ENCODE measurements at regions not wholly inside any gene's neighbourhood (a gene's known extent, or its start where the extent isn't known, plus 50 kb on each side); places are given as distances from the start of the nearest gene placed in this dataset.
"Not testable (repeated sequence)": the region's sequence is repeated elsewhere in the genome, so short reads cannot be mapped to it uniquely, and the experiment has no call there.

- Histone ChIP-seq H3K27ac (ENCODE audit: low read length) (no peak overlapping the region), H3K4me3 (ENCODE audit: low read length) (no peak overlapping the region), H3K79me2 (ENCODE audit: low read length) (no peaks in the 10 kb centered on the region), H3F3A (ENCODE audit: low read length, unreplicated experiment) (no peaks in the 10 kb centered on the region), H3K27me3 (ENCODE audit: low read length) (no peaks in the 10 kb centered on the region), H3K9me2 (replicated peaks; ENCODE audit: low read length) (no peaks in the 10 kb centered on the region), H2AFZ (ENCODE audit: low read length) (no peak overlapping the region), H3K9me3 (ENCODE audit: low read length) (no peaks in the 10 kb centered on the region), H3K4me2 (ENCODE audit: low read length) (no peak overlapping the region), H3K36me3 (ENCODE audit: low read depth, low read length) (no peaks in the 10 kb centered on the region), H3K4me1 (ENCODE audit: insufficient read depth, low read length) (no peaks in the 10 kb centered on the region), H4K20me1 (ENCODE audit: low read length) (no peaks in the 10 kb centered on the region), H3K9ac (ENCODE audit: low read length) (no peak overlapping the region)
- CTCF ChIA-PET = no interaction called here
- intact Hi-C loops (cut with micrococcal nuclease) = no loop called here
- DNase-seq (no peak), ATAC-seq (no peak)
- no TSS peak for BruUV-seq (replicated peaks)
- TF ChIP-seq EZH2phosphoT487 (IDR thresholded peaks at IDR 0.05; ENCODE audit: borderline replicate concordance, low read length) (no peak), EZH2 (IDR thresholded peaks at IDR 0.05; ENCODE audit: low read length, unreplicated experiment) (no peak)
- TF ChIP-seq, protein P1, sequence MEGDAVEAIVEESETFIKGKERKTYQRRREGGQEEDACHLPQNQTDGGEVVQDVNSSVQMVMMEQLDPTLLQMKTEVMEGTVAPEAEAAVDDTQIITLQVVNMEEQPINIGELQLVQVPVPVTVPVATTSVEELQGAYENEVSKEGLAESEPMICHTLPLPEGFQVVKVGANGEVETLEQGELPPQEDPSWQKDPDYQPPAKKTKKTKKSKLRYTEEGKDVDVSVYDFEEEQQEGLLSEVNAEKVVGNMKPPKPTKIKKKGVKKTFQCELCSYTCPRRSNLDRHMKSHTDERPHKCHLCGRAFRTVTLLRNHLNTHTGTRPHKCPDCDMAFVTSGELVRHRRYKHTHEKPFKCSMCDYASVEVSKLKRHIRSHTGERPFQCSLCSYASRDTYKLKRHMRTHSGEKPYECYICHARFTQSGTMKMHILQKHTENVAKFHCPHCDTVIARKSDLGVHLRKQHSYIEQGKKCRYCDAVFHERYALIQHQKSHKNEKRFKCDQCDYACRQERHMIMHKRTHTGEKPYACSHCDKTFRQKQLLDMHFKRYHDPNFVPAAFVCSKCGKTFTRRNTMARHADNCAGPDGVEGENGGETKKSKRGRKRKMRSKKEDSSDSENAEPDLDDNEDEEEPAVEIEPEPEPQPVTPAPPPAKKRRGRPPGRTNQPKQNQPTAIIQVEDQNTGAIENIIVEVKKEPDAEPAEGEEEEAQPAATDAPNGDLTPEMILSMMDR (conservative IDR thresholded peaks at IDR 0.05; ENCODE audit: low read depth, low read length) = no peak
- POLR2A ChIA-PET (ENCODE audit: unreplicated experiment) = no interaction called here
Observed at GRCh38 chr4:173722075-173722474, 192.0 kb upstream of the HAND2 start.

DNA sequence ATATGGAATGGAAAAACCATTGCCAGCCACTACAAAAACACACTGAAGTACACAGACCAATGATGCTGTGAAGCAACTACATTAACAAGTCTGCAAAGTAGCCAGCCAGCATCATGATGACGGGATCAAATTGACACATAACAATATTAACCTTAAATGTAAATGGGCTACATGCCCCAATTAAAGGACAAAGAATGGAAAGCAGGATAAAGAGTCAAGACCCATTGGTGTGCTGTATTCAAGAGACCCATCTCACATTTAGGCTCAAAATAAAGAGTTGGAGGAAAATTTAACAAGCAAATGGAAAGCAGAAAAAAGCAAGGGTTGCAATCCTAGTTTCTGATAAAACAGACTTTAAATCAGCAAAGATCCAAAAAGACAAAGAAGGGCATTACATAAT, 188.5 kb upstream of the HAND2 start:
- H3K27me3 ChIP-seq (ENCODE audit: low read length); POLR2A ChIA-PET (ENCODE audit: unreplicated experiment); H3K9me2 ChIP-seq (replicated peaks; ENCODE audit: low read length); CTCF ChIA-PET; H3K4me3 ChIP-seq (ENCODE audit: low read length); DNase-seq; H3K79me2 ChIP-seq (ENCODE audit: low read length); H3K4me2 ChIP-seq (ENCODE audit: low read length); H3K4me1 ChIP-seq (ENCODE audit: insufficient read depth, low read length); BruUV-seq (replicated peaks); H3K9me3 ChIP-seq (ENCODE audit: low read length); H2AFZ ChIP-seq (ENCODE audit: low read length); ATAC-seq; H3K36me3 ChIP-seq (ENCODE audit: low read depth, low read length); H3K9ac ChIP-seq (ENCODE audit: low read length); intact Hi-C loops (cut with micrococcal nuclease); H4K20me1 ChIP-seq (ENCODE audit: low read length); H3F3A ChIP-seq (ENCODE audit: low read length, unreplicated experiment); H3K27ac ChIP-seq (ENCODE audit: low read length): not testable (repeated sequence)

DNA sequence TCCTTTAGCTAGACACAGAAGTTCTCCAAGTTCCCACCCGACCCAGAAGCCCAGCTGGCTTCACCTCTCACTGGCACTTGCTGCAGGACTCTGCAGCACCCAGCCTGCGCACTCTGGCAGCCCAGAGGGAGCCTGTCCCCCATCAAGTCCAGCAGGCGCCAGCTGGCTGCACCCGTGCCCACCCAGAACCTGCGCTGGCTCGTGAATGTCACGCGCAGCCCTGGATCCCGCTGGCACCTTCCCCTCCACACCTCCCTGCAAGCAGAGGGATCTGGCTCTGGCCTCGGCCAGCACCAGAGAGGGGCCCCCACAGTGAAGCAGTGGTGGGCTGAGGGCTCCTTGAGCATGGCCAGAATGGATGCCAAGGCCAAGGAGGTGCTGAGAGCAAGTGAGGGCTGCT, 187.6 kb upstream of the HAND2 start:
- Histone ChIP-seq H3K27me3 (ENCODE audit: low read length) (peaks cover 4% of the 10 kb centered on the region; the same call in 1 of the 2 replicates), H3K79me2 (ENCODE audit: low read length) (no peaks in the 10 kb centered on the region), H3K4me1 (ENCODE audit: insufficient read depth, low read length) (no peaks in the 10 kb centered on the region), H3K4me3 (ENCODE audit: low read length) (no peak overlapping the region), H3K4me2 (ENCODE audit: low read length) (no peak overlapping the region), H3K36me3 (ENCODE audit: low read depth, low read length) (no peaks in the 10 kb centered on the region), H3K9me2 (replicated peaks; ENCODE audit: low read length) (no peaks in the 10 kb centered on the region), H3K9me3 (ENCODE audit: low read length) (no peaks in the 10 kb centered on the region), H2AFZ (ENCODE audit: low read length) (no peak overlapping the region), H4K20me1 (ENCODE audit: low read length) (no peaks in the 10 kb centered on the region), H3K9ac (ENCODE audit: low read length) (no peak overlapping the region), H3F3A (ENCODE audit: low read length, unreplicated experiment) (no peaks in the 10 kb centered on the region), H3K27ac (ENCODE audit: low read length) (no peak overlapping the region)
- intact Hi-C loops (cut with micrococcal nuclease) = no loop called here
- no TSS peak for BruUV-seq (replicated peaks)
- DNase-seq = no peak
- TF ChIP-seq EZH2phosphoT487 (IDR thresholded peaks at IDR 0.05; ENCODE audit: borderline replicate concordance, low read length) = no peak
- TF ChIP-seq, protein P1 (conservative IDR thresholded peaks at IDR 0.05; ENCODE audit: low read depth, low read length) = no peak
- no peak for TF ChIP-seq EZH2 (IDR thresholded peaks at IDR 0.05; ENCODE audit: low read length, unreplicated experiment)
- CTCF ChIA-PET = no interaction called here
- ATAC-seq = no peak
- POLR2A ChIA-PET (ENCODE audit: unreplicated experiment) = no interaction called here

All from PC-3 (cell line).